Activated CD4-positive, CD25-positive, alpha-beta regulatory T cell treated with anti-CD3 and anti-CD28 coated beads, Interleukin-2, amount 50 U/mL, for 72 hours (primary cell): ENCODE measurements at regions not wholly inside any gene's neighbourhood (a gene's known extent, or its start where the extent isn't known, plus 50 kb on each side); places are given as distances from the start of the nearest gene placed in this dataset.
"Not testable (repeated sequence)": the region's sequence is repeated elsewhere in the genome, so short reads cannot be mapped to it uniquely, and the experiment has no call there.

ENCODE experiments used
- DNase-seq: peaks from one replicate; pipeline ENCODE4 v3.0.0; 2021

DNA sequence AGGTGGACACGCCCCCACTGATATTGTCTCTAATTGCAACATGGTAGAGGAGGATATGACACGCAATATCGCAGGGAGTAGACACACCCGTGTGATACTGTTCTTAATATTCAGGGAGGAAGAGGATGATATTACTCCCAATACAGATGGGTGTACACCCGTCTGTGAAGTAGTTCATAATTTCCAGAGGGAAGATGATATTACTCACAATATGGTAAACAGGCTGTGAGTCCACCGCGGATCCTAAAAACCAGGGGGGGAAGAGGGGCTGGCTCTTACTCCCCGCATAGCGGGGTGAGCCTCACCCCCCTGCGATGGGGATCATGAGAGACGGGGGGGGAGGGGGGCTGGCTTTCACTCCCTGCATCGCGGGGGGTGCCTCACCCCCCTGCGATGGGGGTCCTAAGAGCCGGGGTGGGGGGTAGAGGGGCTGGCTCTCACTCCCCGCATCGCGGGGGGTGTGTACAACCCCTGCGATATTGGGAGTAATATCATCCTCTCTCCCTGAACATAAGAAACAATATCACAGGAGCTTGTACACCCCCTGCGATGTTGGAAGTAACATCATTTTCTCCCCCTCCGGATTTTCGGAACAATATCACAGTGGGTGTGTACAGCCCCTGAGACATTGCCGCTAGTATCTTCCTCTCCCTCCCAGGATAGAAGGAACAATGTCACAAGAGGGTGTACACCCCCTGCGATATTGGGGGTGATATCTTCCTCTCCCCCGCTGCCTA is 52.2 kb upstream of the FRG2C start:
- not testable (repeated sequence) for DNase-seq
